Glomerular visceral epithelial cell (primary cell): ENCODE measurements at regions not wholly inside any gene's neighbourhood (a gene's known extent, or its start where the extent isn't known, plus 50 kb on each side); places are given as distances from the start of the nearest gene placed in this dataset.
A peak's percentile ranks its signal among the peaks of the same experiment; 100 is the strongest.
"Not testable (repeated sequence)": the region's sequence is repeated elsewhere in the genome, so short reads cannot be mapped to it uniquely, and the experiment has no call there.

Experiments used
- DNase-seq: peaks from one replicate; pipeline ENCODE4 v3.0.0-alpha.2; 2016; ENCODE audit errors: extremely low spot score

DNA sequence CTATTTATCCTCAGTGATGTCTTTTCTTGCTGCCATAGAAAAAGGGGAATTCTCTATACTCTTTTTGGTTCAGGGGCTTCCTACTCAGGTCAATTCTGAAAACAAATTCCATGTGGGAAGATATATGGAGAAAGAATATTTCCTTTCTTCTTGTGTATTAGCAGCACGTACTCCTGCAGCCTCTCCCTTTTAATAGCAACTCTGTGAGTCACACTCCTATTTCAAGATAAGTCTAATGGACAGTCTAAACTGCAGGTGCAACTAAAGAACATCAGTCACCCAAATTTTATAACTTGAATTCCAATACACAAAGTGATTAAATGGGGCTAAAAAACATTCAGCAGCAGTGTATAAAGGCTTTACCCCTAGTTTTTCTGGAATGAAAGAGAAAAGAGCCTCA, 942.2 kb downstream of the CNTNAP5 start:
- no peak for DNase-seq

DNA sequence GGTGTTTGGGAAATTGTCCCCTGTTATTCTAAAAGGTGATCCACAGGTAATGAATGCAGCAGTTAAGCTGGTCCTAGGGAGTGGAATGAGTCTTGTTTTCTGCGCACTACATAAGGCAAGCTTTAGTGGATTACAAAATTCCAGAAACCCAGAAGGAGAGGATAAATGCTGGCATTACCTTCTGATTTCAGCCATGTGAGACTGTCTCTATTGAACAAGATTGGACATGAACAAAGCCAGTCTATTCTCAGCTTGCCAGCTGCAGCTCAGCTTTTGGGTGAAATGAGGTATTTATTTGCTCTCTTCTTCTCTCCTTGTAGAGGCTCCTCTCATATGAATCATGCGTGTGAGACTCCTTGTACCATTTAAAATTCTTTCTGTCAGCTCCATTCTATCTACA, 944.9 kb downstream of the CNTNAP5 start:
- no peak for DNase-seq

DNA sequence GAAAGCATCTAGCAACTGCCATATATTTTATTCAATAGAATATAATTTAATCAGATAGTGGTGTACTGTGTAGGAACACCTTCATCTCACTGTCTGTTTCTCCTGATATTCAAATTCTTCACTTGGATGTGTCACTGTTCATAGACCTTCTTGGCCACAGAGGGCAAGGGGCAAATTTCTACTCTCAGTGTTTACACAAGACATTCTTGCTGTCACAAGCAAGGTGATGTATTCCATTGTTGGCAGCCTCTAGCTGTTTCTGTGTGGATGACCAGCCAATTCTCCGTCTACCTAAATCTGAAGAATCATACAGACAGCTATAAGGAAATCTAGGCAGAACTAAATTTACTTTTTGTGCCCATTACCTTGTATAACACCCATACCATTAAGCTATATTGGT, 948.3 kb downstream of the CNTNAP5 start:
- DNase-seq, result peak; percentile 17

DNA sequence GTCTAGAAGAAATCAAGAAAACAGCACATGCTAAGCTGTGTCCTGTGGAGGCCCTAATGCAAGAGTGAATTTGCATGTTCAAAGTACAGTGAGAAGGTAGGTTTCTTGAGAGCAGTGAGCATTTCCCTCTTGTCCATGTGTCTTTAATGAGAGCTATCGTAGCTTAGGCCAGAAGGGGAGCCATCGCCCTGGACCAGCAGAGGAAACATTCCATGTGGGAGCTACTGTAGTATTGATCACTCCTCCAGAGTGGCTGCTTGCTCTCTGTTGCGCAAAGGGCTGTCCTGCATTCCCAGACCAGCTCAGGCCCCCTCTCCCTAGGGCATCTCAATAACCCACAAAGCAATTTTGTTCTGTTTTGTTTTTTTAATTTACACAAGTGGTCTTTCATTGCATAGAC, 950.1 kb downstream of the CNTNAP5 start:
- DNase-seq, result no peak

DNA sequence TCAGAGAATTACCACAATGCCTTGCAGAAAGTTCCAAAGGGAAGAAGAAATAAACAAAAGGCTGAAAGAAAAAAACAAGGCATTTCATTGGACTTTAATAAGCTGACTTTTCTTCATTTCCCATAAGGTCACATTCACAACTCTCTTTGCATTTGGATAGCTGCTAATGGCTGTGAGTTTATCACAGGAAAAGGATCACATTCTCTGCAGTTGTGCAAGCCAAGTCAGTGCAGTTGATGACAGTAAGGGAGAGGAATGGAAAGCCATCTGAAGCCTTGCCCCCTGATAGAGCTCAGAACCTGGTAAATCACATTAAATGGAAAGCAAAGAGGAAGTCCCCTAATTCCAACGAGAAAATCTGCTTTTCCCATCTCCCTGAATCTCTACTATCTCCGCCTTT, 950.6 kb downstream of the CNTNAP5 start:
- DNase-seq, result no peak

DNA sequence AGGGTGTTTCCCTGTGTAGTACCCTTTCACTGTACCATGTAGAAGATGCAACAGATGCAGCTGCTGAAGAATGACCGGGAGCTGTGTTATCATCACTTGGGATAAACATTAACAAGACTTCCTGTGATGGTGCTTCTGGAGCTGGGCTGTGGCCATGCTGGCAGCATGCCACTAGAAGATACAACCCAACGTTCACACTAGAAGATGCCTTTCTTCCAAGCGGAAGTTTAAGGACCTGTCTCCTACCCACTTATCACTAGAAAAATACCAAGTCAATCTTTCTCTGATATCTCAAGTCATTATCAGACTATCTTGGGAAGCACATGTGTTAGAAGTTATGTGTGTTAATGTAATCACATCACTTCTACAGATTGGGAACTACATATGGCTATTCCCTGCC, 953.5 kb downstream of the CNTNAP5 start:
- peak; percentile 63 for DNase-seq

DNA sequence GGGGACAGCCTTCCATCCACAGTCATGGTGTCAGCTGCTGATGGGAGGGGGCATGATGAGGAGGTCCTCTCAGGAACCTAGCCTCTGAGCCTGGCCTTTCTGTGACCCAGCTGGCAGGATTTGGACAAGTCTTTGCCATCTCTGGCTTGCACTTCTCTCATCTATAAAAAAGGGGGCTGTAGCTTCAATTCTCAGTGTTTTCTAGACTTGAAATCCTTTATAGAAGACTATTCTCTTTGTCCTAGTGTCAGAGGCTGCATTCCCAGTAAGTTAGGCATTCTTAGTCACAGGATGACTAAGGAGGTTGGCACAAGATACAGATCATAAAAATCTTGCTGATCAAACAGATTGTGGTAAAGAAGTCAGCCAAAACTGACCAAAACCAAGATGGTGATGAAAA, 958.5 kb downstream of the CNTNAP5 start:
- DNase-seq, result peak; percentile 45

DNA sequence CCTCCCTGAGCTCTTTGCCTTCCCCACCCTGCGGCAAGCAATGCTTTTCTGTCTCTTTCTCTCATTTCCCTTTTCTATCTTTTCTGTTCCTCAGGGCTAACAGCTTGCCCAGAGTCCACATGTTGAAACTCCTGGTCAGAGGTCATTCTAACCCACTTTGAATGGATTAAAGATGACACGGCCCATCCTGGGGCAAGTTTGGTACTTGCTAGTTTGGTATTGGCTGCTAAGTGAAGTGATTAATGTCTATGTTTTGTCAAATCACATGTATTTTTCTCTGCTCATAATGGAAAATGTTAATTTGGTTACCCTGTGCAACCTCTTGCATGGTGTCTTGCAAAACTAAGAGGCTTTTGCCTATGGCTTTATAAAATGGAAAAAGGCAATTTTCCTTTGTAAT, 960.2 kb downstream of the CNTNAP5 start:
- no peak for DNase-seq

DNA sequence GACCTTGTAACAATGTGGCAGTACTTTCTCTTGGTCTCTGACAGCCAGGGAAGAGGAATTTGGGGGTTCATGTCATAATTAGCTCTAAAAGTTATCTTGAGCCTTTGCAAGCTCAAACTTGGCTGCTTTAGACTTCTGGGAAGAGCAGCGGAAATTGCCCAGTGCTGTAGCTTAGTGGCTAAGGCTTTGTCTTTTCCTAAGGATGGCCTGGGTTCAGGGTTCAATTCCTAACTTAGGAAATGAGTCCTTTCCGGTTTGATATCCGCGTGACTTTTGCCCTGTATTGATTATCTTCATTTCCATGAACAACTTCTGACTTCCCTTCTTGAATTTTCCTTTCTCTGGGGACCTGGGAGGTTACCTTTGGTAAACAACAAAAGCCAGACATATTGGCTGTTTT, 961.0 kb downstream of the CNTNAP5 start:
- no peak for DNase-seq

DNA sequence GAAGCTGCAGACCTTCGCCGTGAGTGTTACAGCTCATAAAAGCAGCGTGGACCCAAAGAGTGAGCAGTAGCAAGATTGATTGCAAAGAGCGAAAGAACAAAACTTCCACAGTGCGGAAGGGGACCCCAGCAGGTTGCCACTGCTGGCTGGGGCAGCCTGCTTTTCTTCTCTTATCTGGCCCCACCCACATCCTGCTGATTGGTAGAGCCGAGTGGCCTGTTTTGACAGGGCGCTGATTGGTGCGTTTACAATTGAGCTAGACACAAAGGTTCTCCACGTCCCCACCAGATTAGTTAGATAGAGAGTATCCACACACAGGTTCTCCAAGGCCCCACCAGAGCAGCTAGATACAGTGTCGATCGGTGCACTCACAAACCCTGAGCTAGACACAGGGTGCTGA, 961.8 kb downstream of the CNTNAP5 start:
- DNase-seq, result not testable (repeated sequence)

DNA sequence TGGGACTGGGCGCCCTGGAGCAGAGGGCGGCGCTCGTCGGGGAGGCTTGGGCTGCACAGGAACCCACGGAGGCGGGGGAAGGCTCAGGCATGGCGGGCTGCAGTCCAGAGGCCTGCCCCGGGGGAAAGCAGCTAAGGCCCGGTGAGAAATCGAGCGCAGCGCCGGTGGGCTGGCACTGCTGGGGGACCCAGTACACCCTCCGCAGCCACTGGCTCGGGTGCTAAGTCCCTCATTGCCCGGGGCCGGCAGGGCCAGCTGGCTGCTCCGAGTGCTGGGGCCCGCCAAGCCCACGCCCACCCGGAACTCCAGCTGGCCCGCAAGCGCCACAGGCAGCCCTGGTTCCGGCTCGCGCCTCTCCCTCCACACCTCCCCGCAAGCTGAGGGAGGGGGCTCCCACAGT, 962.3 kb downstream of the CNTNAP5 start:
- DNase-seq, result not testable (repeated sequence)

DNA sequence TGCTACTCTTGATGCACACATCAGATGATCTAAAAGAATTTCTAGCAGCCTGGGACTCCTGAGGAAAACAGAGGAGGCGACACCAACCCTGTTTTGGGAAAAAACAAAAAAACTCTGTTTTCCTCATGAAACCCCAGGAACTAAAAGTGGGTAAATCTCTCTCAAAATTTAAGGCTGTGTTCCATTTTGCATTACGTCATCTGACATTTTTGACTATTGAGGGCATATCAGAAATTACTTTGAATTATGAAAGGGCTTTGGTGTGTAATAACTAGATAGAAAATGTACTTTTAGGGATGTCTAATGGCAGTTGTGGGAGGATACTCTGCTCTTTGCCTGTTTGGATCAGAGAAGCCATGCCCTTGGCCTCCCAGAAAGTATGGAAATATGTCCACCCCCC, 963.0 kb downstream of the CNTNAP5 start:
- no peak for DNase-seq

DNA sequence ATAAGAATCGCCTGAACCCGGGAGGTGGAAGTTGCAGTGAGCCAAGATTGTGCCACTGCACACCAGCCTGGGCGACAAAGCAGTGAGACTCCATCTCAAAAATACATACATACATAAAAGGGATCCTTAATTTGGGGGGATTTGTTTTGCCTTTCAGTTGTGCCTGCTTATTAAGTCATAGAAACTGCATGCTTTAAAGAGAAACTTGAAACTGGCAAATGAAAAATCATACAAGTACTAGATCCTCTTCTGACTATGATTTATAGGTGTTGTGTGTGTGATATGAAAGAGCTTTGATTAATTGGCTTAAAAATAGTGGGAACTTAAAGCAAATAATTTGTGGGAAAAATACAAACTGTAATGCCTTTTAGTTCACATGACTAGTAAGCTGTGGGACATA, 963.7 kb downstream of the CNTNAP5 start:
- DNase-seq, result no peak

DNA sequence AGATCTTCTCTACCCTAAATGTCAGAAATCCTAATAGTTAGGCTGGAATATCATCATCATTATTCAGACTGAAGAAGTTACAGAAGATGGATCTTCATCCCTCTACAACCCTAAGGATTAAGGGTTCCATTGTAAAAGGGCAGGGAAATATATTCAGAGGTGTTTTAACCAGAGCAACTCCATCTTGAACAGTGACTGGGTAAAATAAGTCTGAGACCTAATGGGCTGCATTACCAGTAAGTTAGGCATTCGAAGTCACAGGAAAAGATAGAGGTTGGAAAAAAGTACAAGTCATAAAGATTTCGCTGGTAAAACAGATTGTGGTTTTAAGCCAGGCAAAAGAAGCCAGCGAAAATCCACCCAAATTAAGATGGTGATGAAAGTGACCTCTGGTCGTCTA, 968.7 kb downstream of the CNTNAP5 start:
- DNase-seq, result no peak

DNA sequence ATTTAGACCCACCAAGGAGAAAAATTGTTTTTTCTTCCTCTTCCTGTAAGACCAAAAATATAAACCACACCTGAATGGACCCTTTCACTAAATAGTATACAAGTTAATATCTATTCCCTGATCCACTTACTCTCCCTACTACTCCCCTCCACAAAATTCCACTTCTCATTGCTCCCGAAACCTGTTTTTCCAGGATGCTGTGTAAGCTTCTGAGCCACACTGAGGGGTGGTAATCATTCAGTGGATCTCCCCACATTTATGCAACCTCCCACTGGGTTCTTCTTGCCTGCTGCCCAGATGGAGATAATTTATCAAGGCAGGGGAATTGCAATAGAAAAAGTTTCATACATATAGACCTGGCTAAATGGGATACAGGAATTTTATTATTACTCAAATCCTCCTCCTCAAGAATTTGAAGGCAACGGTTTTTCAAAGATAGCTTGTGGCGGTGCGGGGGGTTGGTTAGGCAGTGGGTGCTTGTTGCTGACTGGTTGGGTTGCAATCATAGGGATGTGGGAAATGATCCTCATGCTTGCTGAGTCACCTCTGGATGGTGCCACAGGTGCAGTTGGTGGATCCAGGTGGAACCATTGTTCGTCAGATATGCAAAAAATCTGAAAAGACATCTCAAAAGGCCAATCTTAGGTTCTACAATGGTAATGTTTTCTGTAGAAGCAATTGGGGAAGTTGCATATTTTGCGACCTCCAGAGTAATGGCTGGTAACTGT, 970.3 kb downstream of the CNTNAP5 start:
- no peak for DNase-seq

DNA sequence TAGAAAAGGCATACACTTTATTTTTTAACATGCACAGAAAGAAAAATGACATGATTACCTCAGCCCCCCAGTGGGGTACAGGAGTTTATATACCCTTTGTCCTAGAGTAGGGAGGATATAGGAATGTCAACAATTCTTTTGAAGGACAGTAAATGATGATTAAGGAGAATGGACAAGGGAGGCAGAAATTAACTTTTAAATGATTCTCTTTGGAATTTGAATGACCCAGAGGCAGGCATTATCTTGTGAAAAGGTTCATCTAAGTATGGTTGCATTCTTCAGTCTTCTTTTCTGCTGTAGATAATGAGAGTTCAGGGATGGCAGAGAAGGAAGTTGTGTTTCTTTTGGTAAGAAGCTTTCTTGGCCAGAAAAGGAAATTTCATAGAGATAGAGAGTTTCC, 971.3 kb downstream of the CNTNAP5 start:
- DNase-seq, result no peak

DNA sequence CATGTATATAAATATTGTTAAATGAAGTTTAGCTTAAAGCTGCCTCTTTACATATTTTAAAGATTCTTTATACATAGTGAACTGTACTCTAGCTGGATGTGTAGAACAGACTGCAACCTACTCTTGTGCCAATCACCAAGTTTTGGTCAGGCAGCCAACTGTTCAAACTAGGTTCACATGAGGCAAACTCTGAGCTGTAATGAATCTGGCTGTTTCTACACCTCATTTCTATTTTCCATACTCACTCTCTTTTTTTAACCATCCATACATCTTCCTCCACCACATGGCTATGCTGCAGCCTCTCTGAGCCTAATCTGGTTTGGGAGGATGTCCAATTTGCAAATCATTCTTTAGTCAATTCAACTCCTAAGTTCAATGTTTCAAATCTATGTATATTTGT, 974.8 kb downstream of the CNTNAP5 start:
- no peak for DNase-seq

DNA sequence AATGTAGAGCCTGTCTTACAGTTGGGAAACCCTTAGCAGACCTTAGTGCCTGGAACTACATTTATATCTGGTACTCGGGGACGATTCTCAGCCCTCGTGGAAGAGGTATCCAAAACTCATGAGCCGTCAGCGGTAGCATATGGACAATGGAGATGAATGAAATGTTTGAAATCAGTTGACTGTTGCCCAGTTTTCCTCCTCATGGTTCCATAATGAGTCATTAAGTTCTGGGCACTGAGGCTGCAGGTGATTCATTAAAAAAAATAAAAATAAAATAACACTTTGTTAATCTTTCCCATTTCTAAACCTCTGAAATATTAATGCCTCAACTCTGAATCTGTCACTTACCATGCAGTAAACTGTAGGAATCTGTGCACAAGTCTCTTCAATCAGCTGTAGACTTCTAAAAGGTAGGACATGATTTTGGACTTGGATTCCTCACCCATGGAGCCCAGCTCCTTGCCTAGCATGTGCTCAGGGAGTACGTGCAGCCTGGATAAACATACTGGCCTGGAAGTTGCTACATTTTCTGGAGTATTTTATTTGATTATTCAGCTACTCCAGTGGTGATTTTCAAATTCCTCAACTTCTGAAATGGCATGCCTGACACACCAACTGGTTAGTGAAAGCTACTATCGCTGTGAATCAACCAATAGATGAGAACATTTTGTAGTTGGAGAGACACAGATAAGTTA, 979.2 kb downstream of the CNTNAP5 start:
- DNase-seq, result peak; percentile 5

DNA sequence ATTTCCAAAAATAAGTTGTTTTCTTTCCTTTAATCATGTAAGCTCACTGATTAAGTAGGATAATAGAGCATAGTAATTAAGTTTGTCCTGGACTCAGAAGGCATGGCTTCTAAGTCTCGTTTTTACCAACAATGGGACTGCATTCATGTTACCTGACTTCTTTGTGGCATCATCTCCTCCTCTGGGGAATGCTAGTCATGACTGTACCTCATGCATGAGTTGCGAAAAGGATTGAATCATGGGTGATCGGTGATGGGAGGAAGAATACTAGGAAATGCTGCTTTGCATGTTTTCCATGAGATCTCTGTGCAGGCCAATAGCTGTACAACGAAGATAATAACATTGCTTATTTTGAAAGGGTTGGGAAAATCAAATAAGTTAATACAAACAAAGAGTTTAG, 981.6 kb downstream of the CNTNAP5 start:
- DNase-seq, result no peak

DNA sequence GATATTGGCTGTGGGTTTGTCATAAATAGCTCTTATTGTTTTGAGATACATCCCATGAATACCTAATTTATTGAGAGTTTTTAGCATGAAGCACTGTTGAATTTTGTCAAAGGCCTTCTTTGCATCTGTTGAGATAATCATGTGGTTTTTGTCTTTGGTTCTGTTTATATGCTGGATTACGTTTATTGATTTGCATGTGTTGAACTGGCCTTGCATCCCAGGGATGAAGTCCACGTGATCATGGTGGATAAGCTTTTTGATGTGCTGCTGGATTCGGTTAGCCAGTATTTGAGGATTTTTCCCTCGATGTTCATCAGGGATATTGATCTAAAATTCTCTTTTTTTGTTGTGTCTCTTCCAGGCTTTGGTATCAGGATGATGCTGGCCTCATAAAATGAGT, 1003.6 kb downstream of the CNTNAP5 start:
- DNase-seq, result not testable (repeated sequence)

DNA sequence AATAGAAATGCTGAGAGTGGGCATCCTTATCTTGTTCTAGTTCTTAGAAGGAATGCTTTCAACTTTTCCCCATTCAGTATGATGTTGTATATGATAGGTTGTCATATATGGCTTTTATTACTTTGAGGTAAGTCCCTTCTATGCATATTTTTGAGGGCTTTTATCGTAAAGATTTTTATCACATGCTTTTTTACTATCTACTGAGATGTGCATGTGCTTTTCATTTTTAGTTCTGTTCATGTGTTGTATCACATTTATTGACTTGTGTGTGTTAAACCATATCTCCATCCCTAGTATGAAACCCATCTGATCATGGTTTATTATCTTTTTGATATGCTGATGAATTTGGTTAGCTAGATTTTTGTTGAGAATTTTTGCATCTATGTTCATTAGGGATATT, 1008.8 kb downstream of the CNTNAP5 start:
- DNase-seq, result no peak

DNA sequence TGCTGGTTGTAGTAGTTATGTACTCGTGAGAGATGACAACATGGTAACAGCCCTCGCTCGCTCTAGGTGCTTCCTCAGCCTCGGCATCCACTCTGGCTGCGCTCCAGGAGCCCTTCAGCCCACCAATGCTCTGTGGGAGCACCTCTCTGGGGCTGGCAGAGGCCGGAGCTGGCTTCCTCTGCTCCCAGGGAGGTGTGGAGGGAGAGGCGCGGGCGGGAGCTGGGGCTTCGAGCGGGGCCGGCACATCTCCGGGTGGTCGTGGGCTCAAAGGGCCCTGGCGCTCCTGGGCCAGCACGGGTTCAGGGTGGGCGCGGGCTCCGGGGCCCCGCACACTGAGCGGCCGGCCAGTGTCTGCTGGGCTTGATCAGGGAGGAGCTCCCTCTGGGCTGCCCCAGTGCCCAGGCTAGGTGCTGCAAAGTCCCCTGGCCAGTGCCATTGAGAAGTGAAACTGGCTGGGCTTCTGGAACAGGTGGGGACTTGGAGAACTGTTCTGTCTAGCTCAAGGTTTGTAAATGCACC, 1012.1 kb downstream of the CNTNAP5 start:
- DNase-seq, result no peak

DNA sequence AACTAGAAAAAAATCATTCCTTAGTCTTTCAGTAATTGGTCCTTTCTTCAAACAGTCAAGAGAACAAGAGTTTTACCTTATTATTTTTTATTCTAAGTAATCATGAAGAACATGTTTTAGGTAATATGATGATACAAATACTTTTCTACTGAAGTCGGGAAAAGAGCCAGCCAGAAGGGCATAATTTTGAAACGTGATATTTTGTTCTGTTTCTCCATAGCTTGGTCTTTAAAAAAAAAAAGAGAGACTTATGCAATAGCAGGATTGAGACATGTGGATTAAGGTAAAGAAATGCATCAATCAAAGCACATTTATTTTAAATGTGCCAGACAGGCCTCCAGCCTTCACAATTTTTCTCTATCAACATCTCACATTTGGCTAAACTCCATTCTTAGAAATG, 1016.8 kb downstream of the CNTNAP5 start:
- no peak for DNase-seq
